ENCODE measurements at regions not wholly inside any gene's neighbourhood (a gene's known extent, or its start where the extent isn't known, plus 50 kb on each side); places are given as distances from the start of the nearest gene placed in this dataset.

DNA sequence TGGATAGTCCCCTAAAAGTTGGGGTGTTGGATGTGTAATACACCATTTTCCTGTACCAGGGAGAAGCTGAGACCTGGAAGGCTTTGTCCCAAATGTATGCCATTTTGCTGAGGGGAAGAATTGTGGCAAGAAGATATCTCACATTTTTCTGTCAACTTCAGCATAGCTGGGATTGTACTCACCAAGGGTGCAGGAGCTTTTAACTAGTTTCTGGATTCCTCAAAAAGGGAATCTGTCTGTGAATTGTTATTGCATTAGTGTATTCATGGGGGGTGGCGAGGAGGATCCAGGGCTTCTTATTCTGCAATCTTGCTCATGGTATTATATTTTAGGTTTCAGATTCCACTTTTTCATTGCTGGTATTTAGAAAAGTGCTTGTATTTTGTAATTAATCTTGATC lies 208.2 kb upstream of the MYOCD start:
- H4K20me1 ChIP-seq (ENCODE audit: control insufficient read depth, extremely low read depth, insufficient read depth, low read length) = no peaks in the 10 kb centered on the region
- H3K79me2 ChIP-seq (ENCODE audit: control insufficient read depth, insufficient read depth, low read length) = no peaks in the 10 kb centered on the region
- no peak for FAIRE-seq
- no peak overlapping the region for H3K4me2 ChIP-seq (ENCODE audit: control insufficient read depth, extremely low read depth, insufficient read depth, low read depth, low read length)
- H3K9me1 ChIP-seq (ENCODE audit: control insufficient read depth, extremely low read depth, insufficient read depth, low read length) = no peaks in the 10 kb centered on the region
- no peak for TF ChIP-seq EZH2 (IDR thresholded peaks at IDR 0.05; ENCODE audit: low read length)
- TF ChIP-seq, protein P1, sequence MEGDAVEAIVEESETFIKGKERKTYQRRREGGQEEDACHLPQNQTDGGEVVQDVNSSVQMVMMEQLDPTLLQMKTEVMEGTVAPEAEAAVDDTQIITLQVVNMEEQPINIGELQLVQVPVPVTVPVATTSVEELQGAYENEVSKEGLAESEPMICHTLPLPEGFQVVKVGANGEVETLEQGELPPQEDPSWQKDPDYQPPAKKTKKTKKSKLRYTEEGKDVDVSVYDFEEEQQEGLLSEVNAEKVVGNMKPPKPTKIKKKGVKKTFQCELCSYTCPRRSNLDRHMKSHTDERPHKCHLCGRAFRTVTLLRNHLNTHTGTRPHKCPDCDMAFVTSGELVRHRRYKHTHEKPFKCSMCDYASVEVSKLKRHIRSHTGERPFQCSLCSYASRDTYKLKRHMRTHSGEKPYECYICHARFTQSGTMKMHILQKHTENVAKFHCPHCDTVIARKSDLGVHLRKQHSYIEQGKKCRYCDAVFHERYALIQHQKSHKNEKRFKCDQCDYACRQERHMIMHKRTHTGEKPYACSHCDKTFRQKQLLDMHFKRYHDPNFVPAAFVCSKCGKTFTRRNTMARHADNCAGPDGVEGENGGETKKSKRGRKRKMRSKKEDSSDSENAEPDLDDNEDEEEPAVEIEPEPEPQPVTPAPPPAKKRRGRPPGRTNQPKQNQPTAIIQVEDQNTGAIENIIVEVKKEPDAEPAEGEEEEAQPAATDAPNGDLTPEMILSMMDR (optimal IDR thresholded peaks at IDR 0.05 in 1 of 3, IDR thresholded peaks at IDR 0.05 in 1 of 3, conservative IDR thresholded peaks at IDR 0.05 in 1 of 3; ENCODE audit: extremely low read depth in 1 of 3, insufficient read depth in 2 of 3, low read length in 3 of 3) = no peak
- dilution Hi-C loops (cut with MboI; ENCODE audit: extremely low pct_ligation_motif_present, low sequenced_read_pairs) = no loop called here
- H3K9ac ChIP-seq (ENCODE audit: control insufficient read depth, extremely low read depth, insufficient read depth, low read length) = no peak overlapping the region
- no peak overlapping the region for H3K4me3 ChIP-seq (ENCODE audit: control insufficient read depth in 2 of 3, extremely low read depth in 1 of 3, insufficient read depth in 2 of 3, low read depth in 1 of 3, low read length in 3 of 3)
- H3K27ac ChIP-seq (ENCODE audit: control insufficient read depth, insufficient read depth, low read length) = no peak overlapping the region
- no peaks in the 10 kb centered on the region for H3K4me1 ChIP-seq (ENCODE audit: control insufficient read depth, extremely low read depth, insufficient read depth, low read length)
- H3K9me3 ChIP-seq (ENCODE audit: control insufficient read depth, low read depth, low read length) = no peaks in the 10 kb centered on the region
- no peaks in the 10 kb centered on the region for H3K27me3 ChIP-seq (ENCODE audit: control insufficient read depth, extremely low read depth, insufficient read depth, low read length)
- no peaks in the 10 kb centered on the region for H3K36me3 ChIP-seq (ENCODE audit: control insufficient read depth in 2 of 2, extremely low read depth in 1 of 2, insufficient read depth in 2 of 2, low read length in 2 of 2)
- no peak for DNase-seq (ENCODE audit: low read depth, low spot score)
- no peak overlapping the region for H2AFZ ChIP-seq (ENCODE audit: control insufficient read depth, low read length)

- Histone ChIP-seq H2AFZ (ENCODE audit: control insufficient read depth, low read length) (no peak overlapping the region), H3K4me1 (ENCODE audit: control insufficient read depth, extremely low read depth, insufficient read depth, low read length) (no peaks in the 10 kb centered on the region), H3K4me3 (ENCODE audit: control insufficient read depth in 2 of 3, extremely low read depth in 1 of 3, insufficient read depth in 2 of 3, low read depth in 1 of 3, low read length in 3 of 3) (no peak overlapping the region), H3K27me3 (ENCODE audit: control insufficient read depth, extremely low read depth, insufficient read depth, low read length) (no peaks in the 10 kb centered on the region), H3K9me1 (ENCODE audit: control insufficient read depth, extremely low read depth, insufficient read depth, low read length) (no peaks in the 10 kb centered on the region), H3K36me3 (ENCODE audit: control insufficient read depth in 2 of 2, extremely low read depth in 1 of 2, insufficient read depth in 2 of 2, low read length in 2 of 2) (no peaks in the 10 kb centered on the region), H3K79me2 (ENCODE audit: control insufficient read depth, insufficient read depth, low read length) (no peaks in the 10 kb centered on the region), H3K4me2 (ENCODE audit: control insufficient read depth, extremely low read depth, insufficient read depth, low read depth, low read length) (no peak overlapping the region), H3K9ac (ENCODE audit: control insufficient read depth, extremely low read depth, insufficient read depth, low read length) (no peak overlapping the region), H3K9me3 (ENCODE audit: control insufficient read depth, low read depth, low read length) (no peaks in the 10 kb centered on the region), H4K20me1 (ENCODE audit: control insufficient read depth, extremely low read depth, insufficient read depth, low read length) (no peaks in the 10 kb centered on the region), H3K27ac (ENCODE audit: control insufficient read depth, insufficient read depth, low read length) (no peak overlapping the region)
- TF ChIP-seq, protein P1 (optimal IDR thresholded peaks at IDR 0.05 in 1 of 3, IDR thresholded peaks at IDR 0.05 in 1 of 3, conservative IDR thresholded peaks at IDR 0.05 in 1 of 3; ENCODE audit: extremely low read depth in 1 of 3, insufficient read depth in 2 of 3, low read length in 3 of 3) = no peak
- TF ChIP-seq EZH2 (IDR thresholded peaks at IDR 0.05; ENCODE audit: low read length) = no peak
- DNase-seq (ENCODE audit: low read depth, low spot score) (no peak), FAIRE-seq (no peak)
- dilution Hi-C loops (cut with MboI; ENCODE audit: extremely low pct_ligation_motif_present, low sequenced_read_pairs) = no loop called here
These were observed 206.0 kb upstream of the MYOCD start for GRCh38 chr17:12459736-12460135.
